ENCODE measurements at regions not wholly inside any gene's neighbourhood (a gene's known extent, or its start where the extent isn't known, plus 50 kb on each side); places are given as distances from the start of the nearest gene placed in this dataset.
A peak's percentile ranks its signal among the peaks of the same experiment; 100 is the strongest.

DNA sequence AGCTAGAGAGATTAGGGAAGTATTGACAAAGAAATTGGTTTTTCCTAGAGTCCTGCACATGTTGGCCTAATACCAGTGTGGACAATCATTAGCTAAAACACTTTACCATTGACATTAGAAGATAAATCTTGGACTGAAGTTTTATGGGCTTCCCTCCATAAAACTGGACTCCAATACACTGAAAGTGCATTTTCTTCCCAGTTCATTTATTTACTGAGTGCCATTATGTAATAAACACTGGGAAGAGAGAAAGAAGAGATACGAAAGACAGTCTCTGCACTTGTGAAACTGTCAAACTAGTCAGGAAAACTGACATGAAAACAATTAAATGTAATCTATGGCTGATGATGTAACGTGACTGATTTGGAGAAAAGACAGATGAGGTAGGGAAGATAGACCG, 539.3 kb downstream of the ZNF608 start (continued):
- TF ChIP-seq, protein P1, sequence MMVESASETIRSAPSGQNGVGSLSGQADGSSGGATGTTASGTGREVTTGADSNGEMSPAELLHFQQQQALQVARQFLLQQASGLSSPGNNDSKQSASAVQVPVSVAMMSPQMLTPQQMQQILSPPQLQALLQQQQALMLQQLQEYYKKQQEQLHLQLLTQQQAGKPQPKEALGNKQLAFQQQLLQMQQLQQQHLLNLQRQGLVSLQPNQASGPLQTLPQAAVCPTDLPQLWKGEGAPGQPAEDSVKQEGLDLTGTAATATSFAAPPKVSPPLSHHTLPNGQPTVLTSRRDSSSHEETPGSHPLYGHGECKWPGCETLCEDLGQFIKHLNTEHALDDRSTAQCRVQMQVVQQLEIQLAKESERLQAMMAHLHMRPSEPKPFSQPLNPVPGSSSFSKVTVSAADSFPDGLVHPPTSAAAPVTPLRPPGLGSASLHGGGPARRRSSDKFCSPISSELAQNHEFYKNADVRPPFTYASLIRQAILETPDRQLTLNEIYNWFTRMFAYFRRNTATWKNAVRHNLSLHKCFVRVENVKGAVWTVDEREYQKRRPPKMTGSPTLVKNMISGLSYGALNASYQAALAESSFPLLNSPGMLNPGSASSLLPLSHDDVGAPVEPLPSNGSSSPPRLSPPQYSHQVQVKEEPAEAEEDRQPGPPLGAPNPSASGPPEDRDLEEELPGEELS (CRISPR knock-in tag; IDR thresholded peaks at IDR 0.05; ENCODE audit: borderline replicate concordance): no peak
- TF ChIP-seq NFXL1 (CRISPR knock-in tag; IDR thresholded peaks at IDR 0.05): no peak

DNA sequence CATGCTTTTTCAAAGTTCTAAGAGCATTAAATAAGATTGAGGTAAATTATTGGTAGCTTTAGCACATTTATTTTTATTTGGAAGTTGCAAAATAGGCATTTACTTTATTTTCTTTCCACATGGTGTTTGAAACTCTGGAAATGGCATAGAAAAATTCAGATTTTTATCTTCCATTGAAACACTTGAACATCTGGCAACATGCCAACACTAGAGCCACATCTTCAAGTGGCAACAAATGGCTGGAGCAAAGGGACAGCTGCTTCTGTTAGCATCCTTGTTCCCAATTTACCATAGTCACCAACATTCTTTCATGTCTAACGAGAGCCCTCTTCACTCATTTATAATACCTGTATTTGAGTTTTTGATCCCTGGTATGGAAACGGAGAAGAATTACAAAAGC, 539.9 kb downstream of the ZNF608 start:
- no peak for DNase-seq (ENCODE audit: extremely low read depth in 1 of 4, low spot score in 3 of 4)
- no peak for FAIRE-seq
- H3K9ac ChIP-seq (ENCODE audit: insufficient read depth in 1 of 2, low read depth in 2 of 2, low read length in 2 of 2): no peak overlapping the region
- no peak for ATAC-seq
- H3K36me3 ChIP-seq (ENCODE audit: control insufficient read depth, insufficient read depth, low read length): no peaks in the 10 kb centered on the region
- H3K79me2 ChIP-seq (ENCODE audit: control insufficient read depth, insufficient read depth, low read length): no peaks in the 10 kb centered on the region
- no peaks in the 10 kb centered on the region for H3K27me3 ChIP-seq (ENCODE audit: control insufficient read depth in 2 of 2, insufficient read depth in 2 of 2, low read length in 2 of 2)
- TF ChIP-seq, protein P2, sequence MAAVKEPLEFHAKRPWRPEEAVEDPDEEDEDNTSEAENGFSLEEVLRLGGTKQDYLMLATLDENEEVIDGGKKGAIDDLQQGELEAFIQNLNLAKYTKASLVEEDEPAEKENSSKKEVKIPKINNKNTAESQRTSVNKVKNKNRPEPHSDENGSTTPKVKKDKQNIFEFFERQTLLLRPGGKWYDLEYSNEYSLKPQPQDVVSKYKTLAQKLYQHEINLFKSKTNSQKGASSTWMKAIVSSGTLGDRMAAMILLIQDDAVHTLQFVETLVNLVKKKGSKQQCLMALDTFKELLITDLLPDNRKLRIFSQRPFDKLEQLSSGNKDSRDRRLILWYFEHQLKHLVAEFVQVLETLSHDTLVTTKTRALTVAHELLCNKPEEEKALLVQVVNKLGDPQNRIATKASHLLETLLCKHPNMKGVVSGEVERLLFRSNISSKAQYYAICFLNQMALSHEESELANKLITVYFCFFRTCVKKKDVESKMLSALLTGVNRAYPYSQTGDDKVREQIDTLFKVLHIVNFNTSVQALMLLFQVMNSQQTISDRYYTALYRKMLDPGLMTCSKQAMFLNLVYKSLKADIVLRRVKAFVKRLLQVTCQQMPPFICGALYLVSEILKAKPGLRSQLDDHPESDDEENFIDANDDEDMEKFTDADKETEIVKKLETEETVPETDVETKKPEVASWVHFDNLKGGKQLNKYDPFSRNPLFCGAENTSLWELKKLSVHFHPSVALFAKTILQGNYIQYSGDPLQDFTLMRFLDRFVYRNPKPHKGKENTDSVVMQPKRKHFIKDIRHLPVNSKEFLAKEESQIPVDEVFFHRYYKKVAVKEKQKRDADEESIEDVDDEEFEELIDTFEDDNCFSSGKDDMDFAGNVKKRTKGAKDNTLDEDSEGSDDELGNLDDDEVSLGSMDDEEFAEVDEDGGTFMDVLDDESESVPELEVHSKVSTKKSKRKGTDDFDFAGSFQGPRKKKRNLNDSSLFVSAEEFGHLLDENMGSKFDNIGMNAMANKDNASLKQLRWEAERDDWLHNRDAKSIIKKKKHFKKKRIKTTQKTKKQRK (IDR thresholded peaks at IDR 0.05; ENCODE audit: borderline replicate concordance, low read depth, low read length): no peak
- TF ChIP-seq KAT8 (IDR thresholded peaks at IDR 0.05; ENCODE audit: low read depth) (no peak), NFIC (IDR thresholded peaks at IDR 0.05) (peak; percentile 91), RCOR1 (IDR thresholded peaks at IDR 0.05; ENCODE audit: borderline replicate concordance in 1 of 2, low read depth in 2 of 2, low read length in 2 of 2) (no peak), ZNF274 (IDR thresholded peaks at IDR 0.05; ENCODE audit: borderline replicate concordance, low read depth, low read length) (no peak), NFIX (CRISPR knock-in tag; IDR thresholded peaks at IDR 0.05; ENCODE audit: low read depth) (peak; percentile 88), ZNF766 (CRISPR knock-in tag; conservative IDR thresholded peaks at IDR 0.05) (no peak), ESRRA (IDR thresholded peaks at IDR 0.05; ENCODE audit: borderline replicate concordance, low read depth) (no peak)
- TF ChIP-seq, protein P3, sequence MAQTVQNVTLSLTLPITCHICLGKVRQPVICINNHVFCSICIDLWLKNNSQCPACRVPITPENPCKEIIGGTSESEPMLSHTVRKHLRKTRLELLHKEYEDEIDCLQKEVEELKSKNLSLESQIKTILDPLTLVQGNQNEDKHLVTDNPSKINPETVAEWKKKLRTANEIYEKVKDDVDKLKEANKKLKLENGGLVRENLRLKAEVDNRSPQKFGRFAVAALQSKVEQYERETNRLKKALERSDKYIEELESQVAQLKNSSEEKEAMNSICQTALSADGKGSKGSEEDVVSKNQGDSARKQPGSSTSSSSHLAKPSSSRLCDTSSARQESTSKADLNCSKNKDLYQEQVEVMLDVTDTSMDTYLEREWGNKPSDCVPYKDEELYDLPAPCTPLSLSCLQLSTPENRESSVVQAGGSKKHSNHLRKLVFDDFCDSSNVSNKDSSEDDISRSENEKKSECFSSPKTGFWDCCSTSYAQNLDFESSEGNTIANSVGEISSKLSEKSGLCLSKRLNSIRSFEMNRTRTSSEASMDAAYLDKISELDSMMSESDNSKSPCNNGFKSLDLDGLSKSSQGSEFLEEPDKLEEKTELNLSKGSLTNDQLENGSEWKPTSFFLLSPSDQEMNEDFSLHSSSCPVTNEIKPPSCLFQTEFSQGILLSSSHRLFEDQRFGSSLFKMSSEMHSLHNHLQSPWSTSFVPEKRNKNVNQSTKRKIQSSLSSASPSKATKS (CRISPR knock-in tag; IDR thresholded peaks at IDR 0.05): no peak
- TF ChIP-seq, protein P4, sequence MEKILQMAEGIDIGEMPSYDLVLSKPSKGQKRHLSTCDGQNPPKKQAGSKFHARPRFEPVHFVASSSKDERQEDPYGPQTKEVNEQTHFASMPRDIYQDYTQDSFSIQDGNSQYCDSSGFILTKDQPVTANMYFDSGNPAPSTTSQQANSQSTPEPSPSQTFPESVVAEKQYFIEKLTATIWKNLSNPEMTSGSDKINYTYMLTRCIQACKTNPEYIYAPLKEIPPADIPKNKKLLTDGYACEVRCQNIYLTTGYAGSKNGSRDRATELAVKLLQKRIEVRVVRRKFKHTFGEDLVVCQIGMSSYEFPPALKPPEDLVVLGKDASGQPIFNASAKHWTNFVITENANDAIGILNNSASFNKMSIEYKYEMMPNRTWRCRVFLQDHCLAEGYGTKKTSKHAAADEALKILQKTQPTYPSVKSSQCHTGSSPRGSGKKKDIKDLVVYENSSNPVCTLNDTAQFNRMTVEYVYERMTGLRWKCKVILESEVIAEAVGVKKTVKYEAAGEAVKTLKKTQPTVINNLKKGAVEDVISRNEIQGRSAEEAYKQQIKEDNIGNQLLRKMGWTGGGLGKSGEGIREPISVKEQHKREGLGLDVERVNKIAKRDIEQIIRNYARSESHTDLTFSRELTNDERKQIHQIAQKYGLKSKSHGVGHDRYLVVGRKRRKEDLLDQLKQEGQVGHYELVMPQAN (IDR thresholded peaks at IDR 0.05; ENCODE audit: borderline replicate concordance): no peak
- in situ Hi-C loops (cut with MboI) (no loop called here), intact Hi-C loops (cut with micrococcal nuclease) (no loop called here)
- H4K20me1 ChIP-seq (replicated peaks; ENCODE audit: control insufficient read depth, insufficient read depth, low read length): no peaks in the 10 kb centered on the region
- no peak overlapping the region for H3K4me2 ChIP-seq (ENCODE audit: insufficient read depth, low read length)
- no peak overlapping the region for H2AFZ ChIP-seq (ENCODE audit: low read depth, low read length)
- H3K9me3 ChIP-seq (replicated peaks; ENCODE audit: control insufficient read depth, insufficient read depth, low read depth, low read length): no peaks in the 10 kb centered on the region
- POLR2A ChIA-PET: no interaction called here
- H3K4me3 ChIP-seq: no peak overlapping the region
- H3K27ac ChIP-seq (ENCODE audit: extremely low read depth, low read depth, low read length): no peak overlapping the region
- BruUV-seq (replicated peaks): no TSS peak
- WGBS (ENCODE audit: insufficient coverage, low coverage, missing lambda C conversion rate): 0% methylated on average over 2 of the region's 2 CpGs
- H3K4me1 ChIP-seq (replicated peaks in 1 of 2; ENCODE audit: control insufficient read depth in 2 of 2, insufficient read depth in 2 of 2, low read length in 2 of 2): no peaks in the 10 kb centered on the region
- CTCF ChIA-PET (ENCODE audit: low intra/inter-chr PET ratio): no interaction called here
- H3K9me1 ChIP-seq (ENCODE audit: control insufficient read depth, insufficient read depth, low read length): no peaks in the 10 kb centered on the region

All from K562 (cell line).